ENCODE measurements at regions not wholly inside any gene's neighbourhood (a gene's known extent, or its start where the extent isn't known, plus 50 kb on each side); places are given as distances from the start of the nearest gene placed in this dataset.

GRCh38 chr9:27732494-27732893 is 159.2 kb upstream of the C9orf72 start:
- Histone ChIP-seq H3K9me2 (ENCODE audit: low read depth, low read length) (no peaks in the 10 kb centered on the region), H3K4me2 (ENCODE audit: low read length) (no peak overlapping the region), H3K79me2 (ENCODE audit: insufficient read depth, low read length) (no peaks in the 10 kb centered on the region), H3K9me3 (ENCODE audit: low read length) (no peaks in the 10 kb centered on the region), H3K4me3 (ENCODE audit: low read depth, low read length, poor library complexity, severe bottlenecking) (no peak overlapping the region), H3K27me3 (ENCODE audit: insufficient read depth, low read length) (no peaks in the 10 kb centered on the region), H3K36me3 (ENCODE audit: insufficient read depth, low read length) (no peaks in the 10 kb centered on the region), H3K27ac (ENCODE audit: low read depth, low read length, poor library complexity, severe bottlenecking) (no peak overlapping the region), H3F3A (ENCODE audit: insufficient read depth, low read length) (no peaks in the 10 kb centered on the region), H3K9ac (ENCODE audit: low read length) (no peak overlapping the region), H3K4me1 (ENCODE audit: insufficient read depth, low read length, severe bottlenecking) (no peaks in the 10 kb centered on the region), H2AFZ (ENCODE audit: low read length) (no peak overlapping the region), H4K20me1 (ENCODE audit: insufficient read depth, low read length) (no peaks in the 10 kb centered on the region)
- TF ChIP-seq EZH2 (IDR thresholded peaks at IDR 0.05; ENCODE audit: borderline replicate concordance, low read length): no peak
- no peak for TF ChIP-seq CTCF (IDR thresholded peaks at IDR 0.05; ENCODE audit: low read length)

- Histone ChIP-seq H2AFZ (ENCODE audit: low read length) (no peak overlapping the region), H3F3A (ENCODE audit: insufficient read depth, low read length) (no peaks in the 10 kb centered on the region; the same call in 1 of the 2 replicates), H3K9me2 (ENCODE audit: low read depth, low read length) (no peaks in the 10 kb centered on the region), H3K36me3 (ENCODE audit: insufficient read depth, low read length) (no peaks in the 10 kb centered on the region), H3K4me2 (ENCODE audit: low read length) (no peak overlapping the region), H4K20me1 (ENCODE audit: insufficient read depth, low read length) (no peaks in the 10 kb centered on the region), H3K4me3 (ENCODE audit: low read depth, low read length, poor library complexity, severe bottlenecking) (no peak overlapping the region), H3K27ac (ENCODE audit: low read depth, low read length, poor library complexity, severe bottlenecking) (no peak overlapping the region), H3K4me1 (ENCODE audit: insufficient read depth, low read length, severe bottlenecking) (no peaks in the 10 kb centered on the region), H3K9me3 (ENCODE audit: low read length) (no peaks in the 10 kb centered on the region), H3K27me3 (ENCODE audit: insufficient read depth, low read length) (no peaks in the 10 kb centered on the region), H3K79me2 (ENCODE audit: insufficient read depth, low read length) (no peaks in the 10 kb centered on the region), H3K9ac (ENCODE audit: low read length) (no peak overlapping the region)
- no peak for TF ChIP-seq EZH2 (IDR thresholded peaks at IDR 0.05; ENCODE audit: borderline replicate concordance, low read length)
- no peak for TF ChIP-seq CTCF (IDR thresholded peaks at IDR 0.05; ENCODE audit: low read length)
These were observed 170.2 kb upstream of the C9orf72 start for GRCh38 chr9:27743490-27743889.

- H3K36me3 ChIP-seq (ENCODE audit: insufficient read depth, low read length): no peaks in the 10 kb centered on the region
- no peaks in the 10 kb centered on the region; the same call in 1 of the 2 replicates for H3F3A ChIP-seq (ENCODE audit: insufficient read depth, low read length)
- H3K27me3 ChIP-seq (ENCODE audit: insufficient read depth, low read length): no peaks in the 10 kb centered on the region
- no peak overlapping the region for H3K4me2 ChIP-seq (ENCODE audit: low read length)
- no peak overlapping the region for H3K9ac ChIP-seq (ENCODE audit: low read length)
- no peak overlapping the region for H2AFZ ChIP-seq (ENCODE audit: low read length)
- no peaks in the 10 kb centered on the region for H3K9me3 ChIP-seq (ENCODE audit: low read length)
- H4K20me1 ChIP-seq (ENCODE audit: insufficient read depth, low read length): no peaks in the 10 kb centered on the region
- no peaks in the 10 kb centered on the region for H3K79me2 ChIP-seq (ENCODE audit: insufficient read depth, low read length)
- H3K4me1 ChIP-seq (ENCODE audit: insufficient read depth, low read length, severe bottlenecking): no peaks in the 10 kb centered on the region
- TF ChIP-seq CTCF (IDR thresholded peaks at IDR 0.05; ENCODE audit: low read length) (no peak), EZH2 (IDR thresholded peaks at IDR 0.05; ENCODE audit: borderline replicate concordance, low read length) (no peak)
- no peak overlapping the region for H3K4me3 ChIP-seq (ENCODE audit: low read depth, low read length, poor library complexity, severe bottlenecking)
- H3K9me2 ChIP-seq (ENCODE audit: low read depth, low read length): no peaks in the 10 kb centered on the region
- no peak overlapping the region for H3K27ac ChIP-seq (ENCODE audit: low read depth, low read length, poor library complexity, severe bottlenecking)
These were observed 174.2 kb upstream of the C9orf72 start for GRCh38 chr9:27747450-27747849.
